Testis (tissue), 2 donors: ENCODE measurements at regions not wholly inside any gene's neighbourhood (a gene's known extent, or its start where the extent isn't known, plus 50 kb on each side); places are given as distances from the start of the nearest gene placed in this dataset.

Experiments
- DNase-seq: peaks from one replicate; pipeline ENCODE4 v3.0.0-alpha.2; 2019
- H3K27ac ChIP-seq, 2 donors: fragments of 200-600 bp; sonication (generic); one replicate each; pipeline ENCODE4 v1.5.1; 2019
- H3K27me3 ChIP-seq: fragments of 200-600 bp; sonication (generic); one replicate; pipeline ENCODE4 v1.5.1; 2019
- H3K36me3 ChIP-seq: fragments of 200-600 bp; sonication (generic); one replicate; pipeline ENCODE4 v1.5.1; 2017; ENCODE audit warnings: low read depth; ENCODE audit errors: missing control alignments
- H3K4me1 ChIP-seq: fragments of 200-600 bp; sonication (generic); one replicate; pipeline ENCODE4 v1.5.1; 2019
- H3K4me3 ChIP-seq, 2 donors: fragments of 200-600 bp; sonication (generic); one replicate each; pipeline ENCODE4 v1.5.1; 2017 to 2019
- H3K9me3 ChIP-seq: fragments of 200-600 bp; sonication (generic); one replicate; pipeline ENCODE4 v1.5.1; 2017
- CTCF ChIP-seq, 3 experiments: fragments of 450-650 bp in 2 of 3; fragments of 200-600 bp in 1 of 3; sonication (generic) in 1 of 3; IDR thresholded peaks; one replicate each; pipeline ENCODE4 v1.5.1; 2016 to 2019; ENCODE audit warnings: antibody characterized with exemption in 3 of 3, mild to moderate bottlenecking in 2 of 3, moderate library complexity in 1 of 3
- POLR2A ChIP-seq: fragments of 450-650 bp; IDR thresholded peaks from one replicate; pipeline ENCODE4 v1.6.1; 2017; ENCODE audit warnings: antibody characterized with exemption, mild to moderate bottlenecking, moderate library complexity
- whole genome bisulfite sequencing, 2 donors: methylation state at CpG; one replicate each; pipeline ENCODE4 v1.1.5; 2018; 5-methylcytosine and 5-hydroxymethylcytosine counted together
- intact Hi-C: fragments of 100-400 bp; cut with DNase I; formaldehyde crosslinking; loops from one replicate; pipeline ENCODE4 v1.15.1; 2023; ENCODE audit warnings: low total_unique reads

- no peak for TF ChIP-seq POLR2A
- TF ChIP-seq CTCF (IDR thresholded peaks at IDR 0.05), result no peak
- Histone ChIP-seq H3K36me3 (no peaks in the 10 kb centered on the region), H3K4me1 (no peaks in the 10 kb centered on the region), H3K27ac (no peak overlapping the region), H3K4me3 (no peak overlapping the region), H3K9me3 (no peaks in the 10 kb centered on the region), H3K27me3 (no peaks in the 10 kb centered on the region)
- DNase-seq, result no peak
- intact Hi-C loops, result no loop called here
- 94 to 100% methylated on average over 1 of the region's 1 CpG for WGBS, 2 donors
These were observed 155.7 kb downstream of the AASDHPPT start for GRCh38 chr11:106233191-106233590.

- 89 to 90% methylated on average over 3 of the region's 3 CpGs for WGBS, 2 donors
- Histone ChIP-seq H3K4me1 (no peaks in the 10 kb centered on the region), H3K27me3 (no peaks in the 10 kb centered on the region), H3K4me3 (no peak overlapping the region), H3K27ac (no peak overlapping the region), H3K36me3 (no peaks in the 10 kb centered on the region), H3K9me3 (no peaks in the 10 kb centered on the region)
- DNase-seq, result no peak
- TF ChIP-seq POLR2A, result no peak
- TF ChIP-seq CTCF (IDR thresholded peaks at IDR 0.05), result no peak
- intact Hi-C loops, result no loop called here
These were observed 157.3 kb downstream of the AASDHPPT start for GRCh38 chr11:106234794-106235193.

- no peak for TF ChIP-seq CTCF (IDR thresholded peaks at IDR 0.05)
- TF ChIP-seq POLR2A, result no peak
- intact Hi-C loops, result no loop called here
- 95 to 100% methylated on average over 2 of the region's 2 CpGs for WGBS, 2 donors
- no peaks in the 10 kb centered on the region for H3K27me3 ChIP-seq
- DNase-seq, result no peak
- no peaks in the 10 kb centered on the region for H3K36me3 ChIP-seq
- H3K4me3 ChIP-seq, result no peak overlapping the region
- H3K4me1 ChIP-seq, result no peaks in the 10 kb centered on the region
- no peaks in the 10 kb centered on the region for H3K9me3 ChIP-seq
- no peak overlapping the region for H3K27ac ChIP-seq
These were observed 158.8 kb downstream of the AASDHPPT start for GRCh38 chr11:106236295-106236694.

- TF ChIP-seq CTCF (IDR thresholded peaks at IDR 0.05), result no peak
- no peak for TF ChIP-seq POLR2A
- 92 to 100% methylated on average over 1 of the region's 1 CpG for WGBS, 2 donors
- H3K4me3 ChIP-seq, result no peak overlapping the region
- no peaks in the 10 kb centered on the region for H3K9me3 ChIP-seq
- intact Hi-C loops, result no loop called here
- no peaks in the 10 kb centered on the region for H3K4me1 ChIP-seq
- no peak for DNase-seq
- no peak overlapping the region for H3K27ac ChIP-seq
- H3K36me3 ChIP-seq, result no peaks in the 10 kb centered on the region
- no peaks in the 10 kb centered on the region for H3K27me3 ChIP-seq
These were observed 161.4 kb downstream of the AASDHPPT start for GRCh38 chr11:106238704-106239360.

- Histone ChIP-seq H3K36me3 (no peaks in the 10 kb centered on the region), H3K4me3 (no peak overlapping the region), H3K27me3 (no peaks in the 10 kb centered on the region), H3K4me1 (no peaks in the 10 kb centered on the region), H3K27ac (no peak overlapping the region), H3K9me3 (no peaks in the 10 kb centered on the region)
- no peak for DNase-seq
- WGBS, 2 donors, result 88 to 90% methylated on average over 6 of the region's 6 CpGs
- TF ChIP-seq CTCF (IDR thresholded peaks at IDR 0.05), result no peak
- no peak for TF ChIP-seq POLR2A
- intact Hi-C loops, result no loop called here
These were observed 164.3 kb downstream of the AASDHPPT start for GRCh38 chr11:106241601-106242257.
